GM12891 (cell line): ENCODE measurements at regions not wholly inside any gene's neighbourhood (a gene's known extent, or its start where the extent isn't known, plus 50 kb on each side); places are given as distances from the start of the nearest gene placed in this dataset.
"Not testable (repeated sequence)": the region's sequence is repeated elsewhere in the genome, so short reads cannot be mapped to it uniquely, and the experiment has no call there.

Source experiments
- DNase-seq: peaks from one replicate; pipeline ENCODE4 v3.0.0; 2011; ENCODE audit warnings: low spot score; ENCODE audit not compliant: insufficient read length
- FAIRE-seq: peaks from 2 replicates; lab custom pipeline; 2011; peaks lifted over from hg19 to GRCh38; lab: Jason Lieb, UNC
- PAX5 ChIP-seq: IDR thresholded peaks from 2 replicates; pipeline ENCODE4 v1.6.1; 2011; ENCODE audit warnings: low read length, moderate library complexity, mild to moderate bottlenecking; ENCODE audit not compliant: insufficient read depth, severe bottlenecking
- POLR2A ChIP-seq: IDR thresholded peaks from 2 replicates; pipeline ENCODE4 v1.6.1; 2011; ENCODE audit warnings: low read depth, low read length, control low read depth
- POLR2AphosphoS5 ChIP-seq: IDR thresholded peaks from 2 replicates; pipeline ENCODE4 v1.6.1; 2011; ENCODE audit warnings: low read depth, low read length, control low read depth
- POU2F2 ChIP-seq: IDR thresholded peaks from 2 replicates; pipeline ENCODE4 v1.6.1; 2011; ENCODE audit warnings: low read depth, mild to moderate bottlenecking, control low read depth, low read length, moderate library complexity
- SPI1 ChIP-seq: IDR thresholded peaks from 2 replicates; pipeline ENCODE4 v1.6.1; 2011; ENCODE audit warnings: low read depth, low read length, control low read depth
- TAF1 ChIP-seq: IDR thresholded peaks from 2 replicates; pipeline ENCODE4 v1.6.1; 2011; ENCODE audit warnings: low read depth, low read length, control low read depth

- no peak for FAIRE-seq
- TF ChIP-seq POU2F2 (no peak), POLR2A (no peak), TAF1 (no peak), SPI1 (no peak), POLR2AphosphoS5 (no peak), PAX5 (no peak)
- no peak for DNase-seq
These were observed 64.7 kb upstream of the WNT7B start for GRCh38 chr22:46041642-46042041.

- FAIRE-seq, result no peak
- TF ChIP-seq SPI1 (no peak), POLR2A (no peak), POU2F2 (no peak), POLR2AphosphoS5 (no peak), TAF1 (no peak), PAX5 (no peak)
- DNase-seq, result no peak
These were observed 65.8 kb upstream of the WNT7B start for GRCh38 chr22:46042786-46043185.

GRCh38 chr22:46043339-46043738 is 66.4 kb upstream of the WNT7B start:
- DNase-seq, result no peak
- no peak for TF ChIP-seq PAX5
- no peak for TF ChIP-seq POLR2A
- TF ChIP-seq POU2F2, result no peak
- no peak for TF ChIP-seq TAF1
- no peak for TF ChIP-seq POLR2AphosphoS5
- TF ChIP-seq SPI1, result no peak
- no peak for FAIRE-seq

- TF ChIP-seq POU2F2, result no peak
- no peak for FAIRE-seq
- DNase-seq, result no peak
These were observed 67.1 kb upstream of the WNT7B start for GRCh38 chr22:46043816-46044620.

GRCh38 chr22:46044621-46045458 is 67.9 kb upstream of the WNT7B start:
- TF ChIP-seq POLR2A, result no peak
- no peak for TF ChIP-seq PAX5
- TF ChIP-seq POLR2AphosphoS5, result no peak
- no peak for TF ChIP-seq POU2F2
- no peak for TF ChIP-seq SPI1
- no peak for TF ChIP-seq TAF1
- no peak for FAIRE-seq
- DNase-seq, result no peak

- no peak for DNase-seq
- FAIRE-seq, result no peak
- TF ChIP-seq SPI1, result no peak
- no peak for TF ChIP-seq POU2F2
- no peak for TF ChIP-seq PAX5
- no peak for TF ChIP-seq POLR2A
- TF ChIP-seq POLR2AphosphoS5, result no peak
- TF ChIP-seq TAF1, result no peak
These were observed 68.7 kb upstream of the WNT7B start for GRCh38 chr22:46045459-46046298.

GRCh38 chr22:46046299-46046685 is 69.3 kb upstream of the WNT7B start:
- TF ChIP-seq POLR2A (no peak), TAF1 (no peak), PAX5 (no peak), POU2F2 (no peak), SPI1 (no peak), POLR2AphosphoS5 (no peak)
- DNase-seq (no peak), FAIRE-seq (no peak)

- DNase-seq (no peak), FAIRE-seq (no peak)
- no peak for TF ChIP-seq PAX5
- no peak for TF ChIP-seq POLR2A
- no peak for TF ChIP-seq TAF1
- no peak for TF ChIP-seq POLR2AphosphoS5
- no peak for TF ChIP-seq SPI1
- TF ChIP-seq POU2F2, result no peak
These were observed 70.3 kb upstream of the WNT7B start for GRCh38 chr22:46047226-46047625.

GRCh38 chr22:46047841-46048595 is 71.1 kb upstream of the WNT7B start:
- no peak for FAIRE-seq
- TF ChIP-seq PAX5, result no peak
- TF ChIP-seq POLR2A, result no peak
- TF ChIP-seq SPI1, result no peak
- TF ChIP-seq POLR2AphosphoS5, result no peak
- TF ChIP-seq TAF1, result no peak
- DNase-seq, result no peak

GRCh38 chr22:46048661-46049060 is 71.7 kb upstream of the WNT7B start:
- not testable (repeated sequence) for FAIRE-seq

More at GRCh38 chr22:46048661-46049060, 71.7 kb upstream of the WNT7B start:
- not testable (repeated sequence) for DNase-seq
